HEK293T (cell line): ENCODE measurements at regions not wholly inside any gene's neighbourhood (a gene's known extent, or its start where the extent isn't known, plus 50 kb on each side); places are given as distances from the start of the nearest gene placed in this dataset.

ENCODE experiments used
- ELF4 ChIP-seq: fragments of 450-650 bp; IDR thresholded peaks from 2 replicates; pipeline ENCODE4 v1.6.1; 2017; ENCODE audit warnings: antibody characterized with exemption
- FOXA1 ChIP-seq: fragments of 450-650 bp; IDR thresholded peaks from 2 replicates; pipeline ENCODE4 v1.6.1; 2016; ENCODE audit warnings: mild to moderate bottlenecking
- FOXK2 ChIP-seq: fragments of 450-650 bp; IDR thresholded peaks from 2 replicates; pipeline ENCODE4 v1.6.1; 2016; ENCODE audit warnings: mild to moderate bottlenecking
- FOXM1 ChIP-seq: fragments of 450-650 bp; IDR thresholded peaks from 2 replicates; pipeline ENCODE4 v1.6.1; 2017; ENCODE audit warnings: mild to moderate bottlenecking, borderline replicate concordance

DNA sequence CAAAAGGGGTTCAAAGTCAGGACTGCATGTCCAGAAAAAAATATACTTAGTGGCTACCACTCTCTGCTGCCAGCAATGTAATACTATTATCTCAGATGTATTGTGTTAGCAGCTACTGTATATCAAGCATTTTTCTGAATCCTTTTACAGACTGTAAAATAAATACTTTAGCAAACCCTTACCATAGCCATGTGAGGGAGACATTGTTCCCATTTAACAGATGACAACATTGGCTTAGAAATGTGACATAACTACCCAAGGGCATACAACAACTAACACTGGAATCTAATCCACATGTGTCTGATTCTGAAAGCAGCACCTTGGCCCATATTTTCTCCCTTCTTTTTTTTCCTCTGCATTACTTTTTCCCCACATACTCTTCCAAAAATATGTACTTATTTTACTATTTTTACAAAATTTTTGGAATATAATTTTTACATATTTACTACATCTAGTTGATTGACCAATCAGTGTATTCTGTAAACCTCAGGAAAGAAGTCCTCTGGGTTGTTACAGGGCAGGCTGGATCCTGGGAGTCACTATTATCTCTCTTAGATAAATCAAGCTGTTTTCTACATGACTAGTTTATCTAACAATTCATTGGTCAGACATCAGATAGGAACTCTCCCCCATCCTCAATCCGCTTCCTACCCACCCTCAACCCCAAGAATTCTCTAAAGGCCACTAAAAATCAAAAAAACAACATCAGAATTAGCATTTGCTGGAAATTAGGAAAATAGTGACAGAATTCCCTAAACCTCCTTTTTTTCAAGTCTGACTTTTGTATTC lies 154.1 kb downstream of the BTG1 start:
- TF ChIP-seq FOXM1 (no peak), FOXA1 (no peak), FOXK2 (no peak), ELF4 (no peak)
